ENCODE measurements at regions not wholly inside any gene's neighbourhood (a gene's known extent, or its start where the extent isn't known, plus 50 kb on each side); places are given as distances from the start of the nearest gene placed in this dataset.

GRCh38 chr10:120981601-120982391 is 130.6 kb downstream of the WDR11 start:
- Histone ChIP-seq H3K4me2 (ENCODE audit: low read depth, low read length, poor library complexity, severe bottlenecking) (no peak overlapping the region), H4K20me1 (ENCODE audit: low read depth, low read length) (no peaks in the 10 kb centered on the region), H3K4me3 (ENCODE audit: insufficient read depth, low read length, poor library complexity, severe bottlenecking) (no peak overlapping the region), H3K9ac (ENCODE audit: low read length) (no peak overlapping the region), H3K27me3 (ENCODE audit: low read length) (no peaks in the 10 kb centered on the region), H3F3A (ENCODE audit: insufficient read depth) (no peaks in the 10 kb centered on the region), H2AFZ (ENCODE audit: low read depth, low read length, severe bottlenecking) (no peak overlapping the region), H3K36me3 (ENCODE audit: low read length) (no peaks in the 10 kb centered on the region), H3K79me2 (ENCODE audit: insufficient read depth, low read length) (no peaks in the 10 kb centered on the region), H3K9me3 (ENCODE audit: insufficient read depth, low read length) (no peaks in the 10 kb centered on the region), H3K9me2 (replicated peaks; ENCODE audit: insufficient read depth, low read length) (no peaks in the 10 kb centered on the region), H3K27ac (ENCODE audit: low read depth, low read length) (no peak overlapping the region)
- TF ChIP-seq EZH2phosphoT487 (conservative IDR thresholded peaks at IDR 0.05; ENCODE audit: low read length): no peak
- TF ChIP-seq, protein P1, sequence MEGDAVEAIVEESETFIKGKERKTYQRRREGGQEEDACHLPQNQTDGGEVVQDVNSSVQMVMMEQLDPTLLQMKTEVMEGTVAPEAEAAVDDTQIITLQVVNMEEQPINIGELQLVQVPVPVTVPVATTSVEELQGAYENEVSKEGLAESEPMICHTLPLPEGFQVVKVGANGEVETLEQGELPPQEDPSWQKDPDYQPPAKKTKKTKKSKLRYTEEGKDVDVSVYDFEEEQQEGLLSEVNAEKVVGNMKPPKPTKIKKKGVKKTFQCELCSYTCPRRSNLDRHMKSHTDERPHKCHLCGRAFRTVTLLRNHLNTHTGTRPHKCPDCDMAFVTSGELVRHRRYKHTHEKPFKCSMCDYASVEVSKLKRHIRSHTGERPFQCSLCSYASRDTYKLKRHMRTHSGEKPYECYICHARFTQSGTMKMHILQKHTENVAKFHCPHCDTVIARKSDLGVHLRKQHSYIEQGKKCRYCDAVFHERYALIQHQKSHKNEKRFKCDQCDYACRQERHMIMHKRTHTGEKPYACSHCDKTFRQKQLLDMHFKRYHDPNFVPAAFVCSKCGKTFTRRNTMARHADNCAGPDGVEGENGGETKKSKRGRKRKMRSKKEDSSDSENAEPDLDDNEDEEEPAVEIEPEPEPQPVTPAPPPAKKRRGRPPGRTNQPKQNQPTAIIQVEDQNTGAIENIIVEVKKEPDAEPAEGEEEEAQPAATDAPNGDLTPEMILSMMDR (IDR thresholded peaks at IDR 0.05; ENCODE audit: insufficient read depth, low read length, poor library complexity, severe bottlenecking): no peak

- Histone ChIP-seq H3K27ac (ENCODE audit: low read depth, low read length) (no peak overlapping the region), H3K27me3 (ENCODE audit: low read length) (no peaks in the 10 kb centered on the region), H3F3A (ENCODE audit: insufficient read depth) (no peaks in the 10 kb centered on the region), H3K4me2 (ENCODE audit: low read depth, low read length, poor library complexity, severe bottlenecking) (no peak overlapping the region), H2AFZ (ENCODE audit: low read depth, low read length, severe bottlenecking) (no peak overlapping the region), H3K36me3 (ENCODE audit: low read length) (no peaks in the 10 kb centered on the region), H3K9me2 (replicated peaks; ENCODE audit: insufficient read depth, low read length) (no peaks in the 10 kb centered on the region), H3K79me2 (ENCODE audit: insufficient read depth, low read length) (no peaks in the 10 kb centered on the region), H4K20me1 (ENCODE audit: low read depth, low read length) (no peaks in the 10 kb centered on the region), H3K9me3 (ENCODE audit: insufficient read depth, low read length) (no peaks in the 10 kb centered on the region), H3K9ac (ENCODE audit: low read length) (no peak overlapping the region), H3K4me3 (ENCODE audit: insufficient read depth, low read length, poor library complexity, severe bottlenecking) (no peak overlapping the region)
- TF ChIP-seq, protein P1 (IDR thresholded peaks at IDR 0.05; ENCODE audit: insufficient read depth, low read length, poor library complexity, severe bottlenecking): no peak
- TF ChIP-seq EZH2phosphoT487 (conservative IDR thresholded peaks at IDR 0.05; ENCODE audit: low read length): no peak
Measured at GRCh38 chr10:120982507-120982906, 131.3 kb downstream of the WDR11 start.

DNA sequence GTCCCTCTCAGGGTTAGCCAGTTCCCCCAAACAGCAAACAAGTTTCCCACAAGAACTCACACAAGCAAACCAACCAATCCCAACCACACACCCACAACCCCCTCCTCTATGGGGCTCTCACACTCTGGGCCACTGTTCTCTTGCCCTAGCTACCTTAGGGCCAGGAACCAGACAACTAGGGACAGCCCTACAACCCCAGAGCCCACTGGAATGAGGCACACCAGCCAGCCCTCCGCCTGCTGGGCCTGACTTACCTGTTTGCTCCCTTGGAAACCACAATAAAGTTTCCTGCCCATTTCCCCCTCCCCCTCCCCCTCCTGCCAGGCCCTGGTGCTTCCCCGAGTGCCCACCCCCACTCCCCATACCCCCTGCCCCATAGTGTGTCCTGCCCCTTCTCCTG is 132.6 kb downstream of the WDR11 start:
- Histone ChIP-seq H3F3A (ENCODE audit: insufficient read depth) (no peaks in the 10 kb centered on the region), H3K27ac (ENCODE audit: low read depth, low read length) (no peak overlapping the region)

More for the DNA sequence above, 132.6 kb downstream of the WDR11 start:
- H3K27me3 ChIP-seq (ENCODE audit: low read length): no peaks in the 10 kb centered on the region
- no peak overlapping the region for H3K4me3 ChIP-seq (ENCODE audit: insufficient read depth, low read length, poor library complexity, severe bottlenecking)
- H2AFZ ChIP-seq (ENCODE audit: low read depth, low read length, severe bottlenecking): no peak overlapping the region
- no peaks in the 10 kb centered on the region for H3K79me2 ChIP-seq (ENCODE audit: insufficient read depth, low read length)
- no peak overlapping the region for H3K4me2 ChIP-seq (ENCODE audit: low read depth, low read length, poor library complexity, severe bottlenecking)
- H3K9me3 ChIP-seq (ENCODE audit: insufficient read depth, low read length): peaks cover 3% of the 10 kb centered on the region
- H3K9me2 ChIP-seq (replicated peaks; ENCODE audit: insufficient read depth, low read length): no peaks in the 10 kb centered on the region
- no peaks in the 10 kb centered on the region for H3K36me3 ChIP-seq (ENCODE audit: low read length)
- no peak overlapping the region for H3K9ac ChIP-seq (ENCODE audit: low read length)
- no peak for TF ChIP-seq EZH2phosphoT487 (conservative IDR thresholded peaks at IDR 0.05; ENCODE audit: low read length)
- TF ChIP-seq, protein P1 (IDR thresholded peaks at IDR 0.05; ENCODE audit: insufficient read depth, low read length, poor library complexity, severe bottlenecking): no peak
- no peaks in the 10 kb centered on the region for H4K20me1 ChIP-seq (ENCODE audit: low read depth, low read length)
